GM18517 (cell line): ENCODE measurements at regions not wholly inside any gene's neighbourhood (a gene's known extent, or its start where the extent isn't known, plus 50 kb on each side); places are given as distances from the start of the nearest gene placed in this dataset.

ENCODE experiments used
- ATAC-seq: cut with Tn5 transposase; IDR thresholded peaks from one replicate; pipeline ENCODE4 v1.9.1; 2021; ENCODE audit warnings: mild to moderate bottlenecking, moderate library complexity; ENCODE audit not compliant: unreplicated experiment

GRCh38 chr21:39060485-39061083 is 122.7 kb downstream of the PSMG1 start:
- ATAC-seq, result no peak

- no peak for ATAC-seq
Measured at GRCh38 chr21:39057121-39057520, 126.1 kb downstream of the PSMG1 start.

- ATAC-seq, result no peak
Measured at GRCh38 chr21:39056636-39057035, 126.6 kb downstream of the PSMG1 start.

DNA sequence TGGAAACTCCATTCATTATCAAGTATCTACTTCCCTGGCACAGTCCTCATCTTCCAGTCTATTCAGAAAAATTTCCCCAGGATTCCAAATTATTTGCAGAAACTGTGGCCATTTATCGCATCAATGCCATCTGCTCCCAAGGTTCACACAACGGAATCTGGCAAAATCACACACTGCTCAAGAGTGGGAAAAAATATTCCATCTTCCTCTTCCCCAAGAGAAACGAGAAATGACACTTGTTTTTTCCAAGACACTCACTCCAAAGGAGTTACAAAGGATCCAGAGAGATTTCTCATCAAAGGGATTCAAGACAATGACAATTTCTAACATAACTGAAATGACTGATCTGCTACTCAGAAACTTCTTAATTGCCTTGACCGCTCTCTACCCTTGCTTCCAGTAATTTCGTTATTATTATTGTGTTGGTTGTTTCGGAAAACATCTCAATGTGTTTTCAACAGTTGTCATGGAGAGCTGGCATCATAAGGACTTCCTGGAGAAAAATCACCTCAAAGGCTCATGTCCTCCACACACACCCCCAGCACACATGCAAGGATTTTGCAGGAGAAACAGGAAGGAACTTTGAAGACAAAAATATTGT is 128.0 kb downstream of the PSMG1 start:
- no peak for ATAC-seq

DNA sequence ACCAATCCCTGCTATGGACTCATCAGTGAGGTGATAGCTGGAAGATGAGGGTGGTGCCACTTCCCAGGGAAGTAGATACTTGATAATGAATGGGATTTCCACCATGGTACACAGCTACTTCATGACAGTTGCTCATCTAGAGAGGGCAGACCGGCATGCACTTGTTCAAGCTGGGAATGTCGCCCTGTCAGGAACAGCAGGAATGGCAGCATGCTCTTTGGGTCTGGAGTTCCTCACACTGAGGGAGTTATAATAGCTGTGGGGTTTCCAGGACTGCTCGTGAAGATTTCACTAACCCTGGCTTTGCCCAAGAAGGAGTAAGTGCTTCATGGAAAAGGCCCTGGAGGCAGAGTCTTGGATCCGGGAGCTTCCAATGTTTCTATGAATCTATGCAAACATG is 129.2 kb downstream of the PSMG1 start:
- ATAC-seq, result no peak

DNA sequence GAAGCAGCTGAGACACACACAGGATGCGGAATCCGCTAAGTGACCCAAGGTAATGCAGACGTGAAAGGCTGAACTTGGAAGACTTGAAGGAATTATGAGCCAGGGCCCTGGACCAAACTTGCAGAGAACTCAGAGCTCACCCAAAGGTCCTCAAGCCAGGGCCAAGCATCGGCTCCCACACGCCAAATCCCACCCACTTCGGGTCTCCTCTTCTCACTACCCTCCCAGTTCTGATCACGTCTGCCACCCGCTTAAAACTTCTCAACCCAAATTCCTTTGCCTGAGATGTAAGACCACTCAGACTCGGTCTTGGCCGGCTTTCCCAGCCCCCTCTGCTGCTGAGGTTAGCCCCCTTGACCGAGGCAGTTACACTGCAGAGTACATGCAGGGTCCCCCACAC is 130.1 kb downstream of the PSMG1 start:
- ATAC-seq, result no peak

DNA sequence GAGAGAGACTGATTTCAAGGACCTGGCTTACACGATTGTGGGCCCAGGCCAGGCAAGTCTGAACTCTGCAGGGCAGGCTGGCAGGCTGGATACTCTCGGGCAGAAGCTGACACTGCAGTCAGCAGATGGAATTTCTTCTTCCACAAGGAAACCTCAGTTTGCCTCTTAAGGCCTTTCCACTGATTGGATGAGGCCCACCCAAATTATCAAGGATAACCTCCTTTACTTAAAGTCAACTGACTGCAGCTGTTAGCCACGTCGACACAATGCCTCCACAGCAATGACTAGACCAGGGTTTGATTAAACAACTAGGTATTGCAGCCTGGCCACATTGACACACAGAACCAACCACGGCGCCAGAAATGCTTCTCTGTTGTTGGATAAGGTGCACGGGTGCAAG is 130.5 kb downstream of the PSMG1 start:
- ATAC-seq, result no peak

- ATAC-seq, result no peak
Measured at GRCh38 chr21:39051588-39051949, 131.7 kb downstream of the PSMG1 start.

GRCh38 chr21:39050841-39051587 is 132.2 kb downstream of the PSMG1 start:
- ATAC-seq, result no peak

- no peak for ATAC-seq
Measured at GRCh38 chr21:39048574-39048973, 134.7 kb downstream of the PSMG1 start.

DNA sequence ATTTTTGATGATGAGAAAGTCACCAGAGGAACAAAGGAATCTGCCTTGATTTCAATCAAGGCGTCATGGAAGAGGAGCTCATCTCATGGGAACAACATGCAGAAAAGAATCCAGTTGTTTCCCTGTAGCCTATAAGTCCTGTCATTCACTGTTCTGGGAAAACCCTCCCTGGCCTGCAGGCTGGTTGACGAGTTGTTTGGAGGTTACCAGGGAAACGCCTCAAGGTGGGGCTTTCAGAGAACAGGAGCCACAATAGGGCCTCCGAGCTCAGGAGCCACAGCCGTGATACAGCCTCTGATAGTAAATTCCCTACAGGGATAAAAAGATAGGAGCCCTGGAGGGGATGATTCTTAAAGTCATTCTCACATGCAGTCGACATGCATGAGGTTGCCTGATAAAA is 135.2 kb downstream of the PSMG1 start:
- ATAC-seq, result no peak

DNA sequence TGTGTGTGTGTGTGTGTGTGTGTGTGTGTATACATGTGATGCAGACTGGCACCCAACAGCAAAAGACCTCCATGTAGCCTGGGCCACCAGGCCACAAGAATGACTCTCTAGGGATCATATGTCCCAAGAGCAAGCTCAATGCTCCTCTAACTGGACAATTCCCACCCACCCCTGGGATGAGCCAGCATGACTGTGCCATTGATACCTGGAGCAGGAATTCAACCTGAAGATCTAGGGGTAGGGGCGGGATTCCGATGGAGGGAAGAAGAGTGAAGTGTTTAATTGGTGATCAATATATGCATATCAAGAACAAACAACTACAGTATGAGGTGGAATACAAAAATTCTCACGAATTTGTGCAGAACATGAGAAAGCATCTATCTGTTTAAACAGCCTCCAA is 136.2 kb downstream of the PSMG1 start:
- ATAC-seq, result no peak

DNA sequence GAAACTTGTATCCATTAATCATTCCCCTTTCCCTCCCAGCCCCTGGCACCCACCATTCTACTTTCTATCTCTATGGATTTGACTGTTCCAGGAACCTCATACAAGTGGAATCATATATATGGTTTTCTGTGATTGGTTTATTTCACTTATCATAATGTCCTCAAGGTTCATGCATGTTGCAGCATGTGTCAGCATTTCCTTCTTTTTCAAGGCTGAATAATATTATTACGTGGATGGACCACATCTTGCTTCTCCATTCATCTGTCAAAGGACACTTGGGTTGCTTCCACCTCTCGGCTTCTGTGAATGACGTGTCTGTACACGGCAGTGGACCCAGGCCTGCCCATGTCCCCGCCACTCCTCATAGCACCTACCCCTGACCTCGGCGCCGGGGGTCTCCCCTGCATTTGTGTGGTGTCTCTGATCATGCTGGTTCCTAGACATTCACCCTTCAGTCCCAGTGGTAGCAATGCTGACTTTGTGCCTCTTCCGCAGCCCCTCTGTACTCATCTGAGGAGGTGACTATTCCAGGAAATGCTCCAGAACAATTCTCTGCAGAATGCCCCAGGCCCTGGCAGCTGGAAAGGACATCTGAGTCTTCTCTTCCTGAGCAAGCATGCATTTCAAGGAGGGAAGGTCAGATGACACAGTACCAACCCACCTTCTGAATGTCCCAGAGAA is 136.9 kb downstream of the PSMG1 start:
- ATAC-seq, result no peak

DNA sequence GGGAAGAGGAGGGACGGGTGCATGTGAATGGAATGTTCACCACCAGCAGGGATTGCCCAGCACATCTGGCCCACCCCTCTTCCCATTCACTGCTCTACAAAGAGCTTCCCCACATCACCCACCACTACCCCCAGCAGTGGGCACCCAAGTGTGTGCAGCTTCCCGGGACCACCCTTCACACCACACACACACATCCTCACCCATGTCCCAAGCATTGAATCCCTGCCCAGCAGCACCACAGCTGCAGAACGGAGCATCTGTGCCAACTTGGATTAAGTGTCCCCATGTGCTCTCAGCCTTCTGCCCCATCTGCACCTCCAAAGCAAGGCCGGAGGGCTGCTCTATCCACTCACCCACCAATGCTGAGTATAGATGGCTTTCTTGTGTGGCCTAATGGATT is 141.4 kb downstream of the PSMG1 start:
- no peak for ATAC-seq

DNA sequence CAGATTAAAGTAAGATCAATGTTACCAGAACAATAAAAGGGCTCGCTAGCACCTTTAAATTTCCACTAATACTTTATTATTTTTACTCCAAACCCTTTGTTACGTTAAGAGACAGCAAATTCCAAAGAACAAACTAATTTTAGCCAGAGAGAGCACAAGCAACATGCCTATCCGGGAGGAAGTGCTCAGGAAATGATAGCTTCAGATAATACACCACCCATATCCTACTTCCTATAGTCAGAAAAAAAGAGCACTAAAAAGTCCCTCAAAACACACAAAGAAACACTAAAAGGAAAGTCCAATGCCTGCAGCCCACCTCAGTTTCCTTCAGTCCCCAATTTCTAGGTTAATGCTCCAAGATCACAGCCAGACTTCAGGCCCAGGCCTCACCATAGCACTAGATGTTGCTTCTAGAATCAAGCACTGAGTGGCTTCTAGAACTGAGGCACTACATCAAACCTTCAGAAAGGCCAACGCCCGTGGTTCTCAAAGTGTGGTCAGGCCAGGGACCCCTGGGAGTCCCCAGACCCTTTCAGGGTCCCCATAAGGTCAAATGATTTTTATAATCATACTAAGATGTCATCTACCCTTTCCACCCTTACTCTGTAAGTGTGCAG is 142.6 kb downstream of the PSMG1 start:
- no peak for ATAC-seq

DNA sequence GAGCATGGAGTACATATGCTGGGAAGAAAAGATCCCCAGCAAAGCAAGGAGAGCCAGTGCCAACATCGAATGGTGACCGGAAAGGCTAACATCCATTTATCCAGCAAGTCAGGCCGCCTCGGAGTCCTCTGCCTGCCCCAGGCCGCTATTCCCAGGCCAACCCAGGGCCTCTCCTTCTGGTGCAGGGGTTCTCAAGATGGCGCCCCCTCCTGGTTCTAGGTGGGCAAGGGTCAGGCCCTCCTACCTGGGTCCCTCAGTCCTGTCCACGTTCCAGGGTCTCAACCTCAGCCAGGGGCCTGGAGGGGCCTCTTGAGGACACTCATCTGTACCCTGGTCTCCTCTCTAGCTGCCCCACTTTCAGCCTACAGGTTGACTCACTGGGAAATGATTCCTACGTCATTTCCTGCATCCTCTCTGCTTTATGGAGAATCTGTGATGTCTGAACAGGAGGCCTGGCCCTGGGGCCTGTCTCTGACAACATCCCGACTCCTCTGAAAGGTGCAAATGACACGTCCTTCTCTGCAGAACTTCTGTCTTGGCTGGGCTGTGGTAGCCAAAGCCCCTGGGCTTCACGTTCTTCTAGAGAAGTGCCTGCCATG is 145.3 kb downstream of the PSMG1 start:
- no peak for ATAC-seq

DNA sequence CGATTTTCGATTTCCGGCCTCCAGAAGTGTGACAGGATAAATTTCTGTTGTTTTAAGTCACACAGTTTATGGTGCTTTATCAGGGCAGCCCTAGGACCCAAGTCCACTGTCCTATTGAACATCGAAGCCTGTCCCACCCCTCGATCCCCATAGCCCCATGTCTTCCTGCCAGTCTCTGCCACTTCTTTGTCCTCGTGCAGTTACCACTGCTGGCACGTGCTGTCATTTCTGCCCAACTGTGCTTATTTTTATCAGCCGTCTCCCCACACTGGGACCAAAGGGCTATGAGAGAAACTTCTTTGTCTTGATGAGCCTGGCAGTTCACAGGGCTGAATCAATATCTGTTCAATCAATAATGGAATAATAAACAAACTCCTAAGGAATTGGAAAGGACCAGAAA is 146.7 kb downstream of the PSMG1 start:
- no peak for ATAC-seq

- no peak for ATAC-seq
Measured at GRCh38 chr21:39034590-39035536, 148.4 kb downstream of the PSMG1 start.

DNA sequence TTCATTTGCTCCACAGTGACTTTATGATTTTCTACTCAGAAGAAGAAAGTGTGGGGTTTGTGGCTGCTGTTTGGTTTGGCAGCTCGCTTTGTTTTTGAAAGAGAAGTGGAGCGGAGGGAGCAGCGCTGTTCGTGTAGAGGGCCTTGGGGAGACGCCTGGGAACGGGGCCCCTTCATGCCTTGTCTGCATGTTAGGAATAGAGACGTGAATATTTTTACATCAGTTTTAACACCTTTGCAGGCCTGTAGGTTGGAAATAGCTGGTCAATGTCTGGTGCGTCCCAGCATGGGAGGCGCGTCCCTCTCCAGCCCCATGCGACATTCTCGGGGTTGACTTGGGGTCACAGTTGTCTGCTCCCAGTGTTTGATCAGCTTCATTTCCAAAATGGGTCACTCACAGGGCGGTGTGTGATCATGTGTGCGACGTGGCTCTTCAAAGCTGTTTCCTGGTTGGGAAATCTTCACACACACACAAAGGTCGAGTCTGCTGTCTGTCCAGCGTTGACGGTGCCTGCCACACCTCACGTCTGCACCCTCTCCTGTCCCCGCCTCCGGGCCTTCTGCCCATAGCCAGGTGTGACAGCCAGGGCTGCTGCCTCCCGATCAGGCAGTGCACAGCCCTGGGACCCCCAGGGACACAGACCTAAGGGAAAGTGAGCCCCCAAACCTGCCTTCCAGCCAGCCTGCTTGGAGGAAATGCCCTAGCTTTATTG is 149.2 kb downstream of the PSMG1 start:
- ATAC-seq, result no peak
